HepG2 (cell line): ENCODE measurements at regions not wholly inside any gene's neighbourhood (a gene's known extent, or its start where the extent isn't known, plus 50 kb on each side); places are given as distances from the start of the nearest gene placed in this dataset.

Experiments used
- ATAC-seq: fragments of 200-7000 bp; cut with Tn5 transposase; 3 replicates; pipeline ENCODE4 v1.9.1; 2020; ENCODE audit warnings: mild to moderate bottlenecking, moderate library complexity
- BruUV-seq: library from RNA; stranded (reverse); fragments of 400-500 nt; replicated peaks from 2 replicates; lab custom pipeline; 2021; lab: Mats Ljungman, UMichigan
- CTCF ChIA-PET: fragments of 300-600 bp; formaldehyde crosslinking; extraction: SDS; loops from one replicate; lab custom pipeline; 2021; ENCODE audit warnings: low total read pairs, inconsistent platforms, low intra/inter-chr PET ratio; lab: Yijun Ruan, JAX
- POLR2A ChIA-PET: fragments of 350-600 bp; sonication (Branson Sonifier 250); formaldehyde crosslinking; loops from one replicate; lab custom pipeline; 2020; ENCODE audit warnings: antibody characterized with exemption, inconsistent platforms; lab: Yijun Ruan, JAX
- DNase-seq: peaks from one replicate; pipeline ENCODE4 v3.0.0-alpha.2; 2015; ENCODE audit warnings: low spot score
- FAIRE-seq: peaks from 3 replicates; lab custom pipeline; 2011; peaks lifted over from hg19 to GRCh38; lab: Jason Lieb, UNC
- H2AFZ ChIP-seq: one replicate; pipeline ENCODE4 v1.6.1; 2011; ENCODE audit warnings: low read length, inconsistent platforms
- H3K27ac ChIP-seq: fragments of 300-600 bp; 3 replicates; pipeline ENCODE4 v1.8.0; 2011; ENCODE audit warnings: mixed run types, mild to moderate bottlenecking, mixed read lengths, low read length, inconsistent platforms; ENCODE audit not compliant: insufficient read depth; ENCODE audit errors: extremely low read length
- H3K27me3 ChIP-seq, 2 experiments: fragments of 200-600 bp in 1 of 2; 2 replicates in 1 of 2; 3 replicates in 1 of 2; pipeline versions ENCODE4 v1.6.0 to v1.8.0; 2011; ENCODE audit warnings: low read length in 2 of 2, mild to moderate bottlenecking in 2 of 2, moderate library complexity in 2 of 2, inconsistent platforms in 1 of 2; ENCODE audit not compliant: insufficient read depth in 2 of 2, control insufficient read depth in 1 of 2
- H3K36me3 ChIP-seq, 2 experiments: fragments of 200-600 bp in 1 of 2; replicated peaks in 1 of 2; 2 replicates in 1 of 2; 3 replicates in 1 of 2; pipeline versions ENCODE4 v1.5.1 to v1.8.0; 2011; ENCODE audit warnings: low read length in 2 of 2, inconsistent platforms in 1 of 2; ENCODE audit not compliant: insufficient read depth in 2 of 2, control insufficient read depth in 1 of 2
- H3K4me1 ChIP-seq: 2 replicates; pipeline ENCODE4 v1.5.1; 2012; ENCODE audit warnings: low read length, inconsistent platforms; ENCODE audit not compliant: insufficient read depth
- H3K4me2 ChIP-seq: 2 replicates; pipeline ENCODE4 v1.6.0; 2011; ENCODE audit warnings: low read depth, low read length, inconsistent platforms
- H3K4me3 ChIP-seq, 3 experiments: fragments of 200-600 bp in 1 of 3; sonication (generic), shearing (Covaris generic) in 1 of 3; replicated peaks in 1 of 3; 2 replicates each; pipeline ENCODE4 v1.5.1; 2011 to 2016; ENCODE audit warnings: low read length in 3 of 3, inconsistent platforms in 2 of 3, low read depth in 2 of 3, mild to moderate bottlenecking in 2 of 3, control low read depth in 1 of 3, mixed read lengths in 1 of 3; ENCODE audit not compliant: insufficient read depth in 1 of 3
- H3K79me2 ChIP-seq: one replicate; pipeline ENCODE4 v1.6.1; 2011; ENCODE audit warnings: low read length, inconsistent platforms; ENCODE audit not compliant: insufficient read depth
- H3K9ac ChIP-seq: 2 replicates; pipeline ENCODE4 v1.6.0; 2011; ENCODE audit warnings: mild to moderate bottlenecking, low read depth, low read length, inconsistent platforms; ENCODE audit not compliant: insufficient read depth
- H3K9me3 ChIP-seq: 2 replicates; pipeline ENCODE4 v1.5.1; 2012; ENCODE audit warnings: mild to moderate bottlenecking, low read length
- H4K20me1 ChIP-seq: 2 replicates; pipeline ENCODE4 v1.6.0; 2011; ENCODE audit warnings: inconsistent platforms, mild to moderate bottlenecking, low read length, moderate library complexity; ENCODE audit not compliant: insufficient read depth
- CBFB ChIP-seq: sonication (generic); formaldehyde crosslinking; IDR thresholded peaks from 2 replicates; pipeline ENCODE4 v1.4.0; 2020; ENCODE audit warnings: missing genetic modification reagents
- CTCF ChIP-seq: sonication (generic); formaldehyde crosslinking; IDR thresholded peaks from 2 replicates; pipeline ENCODE4 v1.5.0; 2020; ENCODE audit warnings: mild to moderate bottlenecking, missing genetic modification reagents, moderate library complexity
- HINFP ChIP-seq: sonication (generic); formaldehyde crosslinking; IDR thresholded peaks from 2 replicates; pipeline ENCODE4 v1.4.0; 2020; ENCODE audit warnings: low read depth, mild to moderate bottlenecking, missing genetic modification reagents
- MAFF ChIP-seq: IDR thresholded peaks from 2 replicates; pipeline ENCODE4 v1.6.1; 2011; ENCODE audit warnings: low read depth, low read length, improper control_type of control experiment
- MEIS2 ChIP-seq: sonication (generic); formaldehyde crosslinking; IDR thresholded peaks from 2 replicates; pipeline ENCODE4 v1.9.0; 2021; ENCODE audit warnings: mild to moderate bottlenecking, missing genetic modification reagents
- REXO4 ChIP-seq: sonication (generic); formaldehyde crosslinking; IDR thresholded peaks from 2 replicates; pipeline ENCODE4 v1.8.0; 2022; ENCODE audit warnings: missing genetic modification reagents, mild to moderate bottlenecking, borderline replicate concordance
- SMC3 ChIP-seq: IDR thresholded peaks from 2 replicates; pipeline ENCODE4 v1.6.1; 2011; ENCODE audit warnings: low read length, improper control_type of control experiment
- STAG1 ChIP-seq: sonication (generic); formaldehyde crosslinking; IDR thresholded peaks from 2 replicates; pipeline ENCODE4 v1.4.0; 2020; ENCODE audit warnings: missing genetic modification reagents
- TBL1XR1 ChIP-seq: fragments of 150-350 bp; IDR thresholded peaks from 2 replicates; pipeline ENCODE4 v1.6.1; 2014; ENCODE audit warnings: borderline replicate concordance, low read length; ENCODE audit not compliant: partially characterized antibody
- ZHX2 ChIP-seq, 2 experiments: sonication (generic) in 1 of 2; formaldehyde crosslinking in 1 of 2; IDR thresholded peaks; 2 replicates each; pipeline versions ENCODE4 v1.6.1 to v1.9.0; 2014 to 2022; ENCODE audit warnings: antibody characterized with exemption in 1 of 2, borderline replicate concordance in 1 of 2, inconsistent platforms in 1 of 2, low read depth in 1 of 2, missing genetic modification reagents in 1 of 2
- ZNF260 ChIP-seq: sonication (generic); formaldehyde crosslinking; IDR thresholded peaks from 2 replicates; pipeline ENCODE4 v1.4.0; 2020; ENCODE audit warnings: missing genetic modification reagents, low read depth, mild to moderate bottlenecking, borderline replicate concordance
- ZNF530 ChIP-seq: sonication (generic); formaldehyde crosslinking; IDR thresholded peaks from 2 replicates; pipeline ENCODE4 v1.5.0; 2020; ENCODE audit warnings: low read depth, mild to moderate bottlenecking, missing genetic modification reagents
- ZNF749 ChIP-seq: sonication (generic); formaldehyde crosslinking; IDR thresholded peaks from 2 replicates; pipeline ENCODE4 v1.8.0; 2022; ENCODE audit warnings: mild to moderate bottlenecking, missing genetic modification reagents, moderate library complexity, borderline replicate concordance
- WGBS: methylation state at CpG from one replicate; pipeline ENCODE4 v1.1.6; 2017; ENCODE audit warnings: low lambda C conversion rate; 5-methylcytosine and 5-hydroxymethylcytosine counted together
- in situ Hi-C: cut with HindIII; loops from 2 replicates; pipeline ENCODE4 v1.10.0; 2017; ENCODE audit warnings: low pct_unique_long_range_greater_than_20kb; ENCODE audit not compliant: extremely low pct_ligation_motif_present
- intact Hi-C: fragments of 100-400 bp; cut with micrococcal nuclease; formaldehyde crosslinking; loops from one replicate; pipeline ENCODE4 v1.10.0; 2022; ENCODE audit not compliant: unreplicated experiment

GRCh38 chr11:43567396-43567975 is 113.1 kb upstream of the HSD17B12 start:
- in situ Hi-C loops: no loop called here
- Histone ChIP-seq H3K36me3 (no peaks in the 10 kb centered on the region), H3K79me2 (no peaks in the 10 kb centered on the region), H3K9me3 (no peaks in the 10 kb centered on the region), H3K27me3 (no peaks in the 10 kb centered on the region; a peak in 1 of 5 replicates), H3K27ac (no peak overlapping the region), H4K20me1 (no peaks in the 10 kb centered on the region), H2AFZ (no peak overlapping the region), H3K4me3 (no peak overlapping the region), H3K9ac (no peak overlapping the region), H3K4me1 (no peaks in the 10 kb centered on the region), H3K4me2 (no peak overlapping the region)
- FAIRE-seq (peak; percentile 81), DNase-seq (peak; percentile 44), ATAC-seq (peak; percentile 72)
- ChIA-PET POLR2A (no interaction called here), CTCF (interaction anchor here (1.5 to 2.2 kb wide), 2 partner anchors 53 to 63 kb away, joined by 5 to 27 read pairs; no protein-coding TSS in a partner anchor)
- TF ChIP-seq SMC3: peak; percentile 65; the same call in 1 of the 2 replicates
- peak; percentile 50 for TF ChIP-seq STAG1 (CRISPR knock-in tag)
- TF ChIP-seq CTCF (CRISPR knock-in tag): peak; percentile 66
- TF ChIP-seq ZNF530: no peak
- no peak for TF ChIP-seq TBL1XR1
- TF ChIP-seq MEIS2 (CRISPR knock-in tag): no peak
- TF ChIP-seq ZHX2 (IDR thresholded peaks at IDR 0.05; ENCODE audit: low read depth): no peak
- TF ChIP-seq ZHX2 (CRISPR knock-in tag; IDR thresholded peaks at IDR 0.05; ENCODE audit: borderline replicate concordance): no peak
- no peak for TF ChIP-seq MAFF
- TF ChIP-seq ZNF260 (CRISPR knock-in tag): no peak
- TF ChIP-seq ZNF749 (CRISPR knock-in tag): no peak
- TF ChIP-seq CBFB: no peak
- no peak for TF ChIP-seq HINFP (CRISPR knock-in tag)
- no peak for TF ChIP-seq REXO4
- BruUV-seq: no TSS peak
- WGBS: 10% methylated on average over 5 of the region's 5 CpGs
- intact Hi-C loops: loop anchor here (1.0 kb wide), 2 partner anchors 52 to 63 kb away; no protein-coding TSS in a partner anchor
